NCI-H82 treated with DMSO at 0.1 percent for 48 hours (cell line): ENCODE measurements at regions not wholly inside any gene's neighbourhood (a gene's known extent, or its start where the extent isn't known, plus 50 kb on each side); places are given as distances from the start of the nearest gene placed in this dataset.
"Not testable (repeated sequence)": the region's sequence is repeated elsewhere in the genome, so short reads cannot be mapped to it uniquely, and the experiment has no call there.

Experiments
- DNase-seq: peaks from one replicate; lab custom pipeline; 2025; ENCODE audit not compliant: unreplicated experiment; lab: John Stamatoyannopoulos, UW

DNA sequence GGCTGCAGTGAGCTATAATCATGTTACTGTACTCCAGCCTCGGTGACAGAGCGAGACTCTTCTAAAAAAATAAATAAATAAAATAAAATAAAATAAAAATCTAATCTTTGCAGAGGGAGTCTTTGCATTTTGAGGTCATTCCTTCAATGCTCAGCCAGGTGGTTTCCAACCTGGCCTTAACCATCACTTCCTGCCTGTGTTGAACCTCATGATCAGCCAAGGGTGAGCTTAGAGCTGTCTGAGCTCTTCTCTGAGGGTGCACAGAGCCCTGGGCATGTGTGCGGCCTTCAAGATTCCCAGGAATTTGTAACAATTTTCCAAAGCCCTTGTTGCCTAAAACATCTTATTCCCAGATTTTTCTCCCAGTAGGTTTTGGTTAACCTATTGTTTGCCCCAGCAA, 94.3 kb downstream of the KCNJ12 start:
- DNase-seq: not testable (repeated sequence)

DNA sequence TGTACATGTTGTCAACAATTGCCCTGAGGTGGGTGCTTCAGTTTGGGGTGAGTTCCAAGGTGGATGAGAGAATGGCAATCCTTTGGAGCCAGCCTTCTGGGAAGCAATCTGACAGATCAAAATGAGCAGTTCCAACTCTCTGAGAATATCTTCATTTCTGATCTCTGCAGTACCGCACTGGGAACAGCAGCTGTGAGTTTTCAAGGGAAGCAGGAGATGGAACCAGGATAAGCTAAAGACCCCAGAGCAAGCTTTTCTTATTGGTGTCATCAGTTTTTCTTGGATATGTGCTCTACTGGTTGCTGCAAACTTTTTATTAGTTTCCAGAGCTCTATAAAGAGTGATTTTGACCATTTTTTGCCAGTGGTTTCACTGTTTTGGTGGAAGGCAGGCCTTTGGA, 94.7 kb downstream of the KCNJ12 start:
- DNase-seq: no peak

DNA sequence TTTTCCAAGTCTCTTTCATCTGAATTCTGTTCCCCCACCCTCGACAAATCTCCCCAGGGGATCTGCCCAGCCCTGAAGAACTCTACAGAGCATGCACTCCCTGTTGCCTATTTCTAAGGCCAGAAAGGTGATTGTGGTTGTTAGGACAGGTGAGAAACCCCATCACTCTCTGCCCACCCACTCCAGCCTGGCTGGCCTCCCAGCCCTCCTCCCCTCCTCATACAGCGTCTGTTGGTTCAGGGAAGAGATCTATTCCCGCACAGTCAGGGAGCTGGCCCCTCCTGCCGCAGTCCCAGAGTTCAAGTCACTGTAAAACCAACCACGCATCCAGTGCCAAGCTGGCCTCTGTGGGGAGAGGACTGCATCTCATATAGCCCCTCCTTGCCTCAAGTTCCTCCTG, 98.7 kb downstream of the KCNJ12 start:
- DNase-seq: no peak

DNA sequence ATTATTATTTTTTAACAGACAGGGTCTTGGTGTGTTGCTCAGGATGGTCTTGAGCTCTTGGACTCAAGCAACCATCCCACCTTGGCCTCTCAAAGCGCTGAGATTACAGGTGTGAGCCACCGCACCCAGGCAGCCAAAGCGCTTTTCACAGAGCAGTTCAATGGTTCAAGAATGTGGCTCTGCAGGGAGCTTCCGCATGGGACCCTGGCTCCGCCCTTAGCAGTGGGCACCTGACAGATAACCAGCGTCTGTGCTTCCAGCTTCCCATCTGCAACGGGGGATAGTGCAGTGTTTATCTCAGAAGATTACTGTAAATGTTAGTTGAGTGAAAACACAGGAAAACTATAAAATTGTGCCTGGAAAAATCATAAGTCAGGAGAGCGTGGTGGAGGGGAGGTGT, 99.4 kb downstream of the KCNJ12 start:
- no peak for DNase-seq

DNA sequence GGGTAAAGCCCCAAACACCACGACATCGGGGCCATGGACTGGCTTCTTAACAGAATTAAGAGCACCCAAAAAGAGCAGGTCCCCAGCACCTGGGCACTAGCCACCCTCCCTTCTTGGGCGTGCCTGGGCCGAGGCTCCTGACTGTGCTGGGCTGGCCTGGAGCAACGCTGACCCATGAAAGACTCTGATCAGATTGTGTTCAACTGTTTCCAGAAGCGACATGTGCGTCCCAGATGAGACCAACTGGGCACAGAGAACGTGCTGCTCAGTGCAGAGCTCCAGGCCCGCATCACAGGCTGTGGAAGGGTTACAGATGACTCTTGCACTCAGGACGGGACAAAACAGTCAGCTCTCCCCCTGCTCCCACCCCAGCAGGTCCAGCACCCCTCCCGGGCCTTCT, 100.7 kb downstream of the KCNJ12 start:
- no peak for DNase-seq

DNA sequence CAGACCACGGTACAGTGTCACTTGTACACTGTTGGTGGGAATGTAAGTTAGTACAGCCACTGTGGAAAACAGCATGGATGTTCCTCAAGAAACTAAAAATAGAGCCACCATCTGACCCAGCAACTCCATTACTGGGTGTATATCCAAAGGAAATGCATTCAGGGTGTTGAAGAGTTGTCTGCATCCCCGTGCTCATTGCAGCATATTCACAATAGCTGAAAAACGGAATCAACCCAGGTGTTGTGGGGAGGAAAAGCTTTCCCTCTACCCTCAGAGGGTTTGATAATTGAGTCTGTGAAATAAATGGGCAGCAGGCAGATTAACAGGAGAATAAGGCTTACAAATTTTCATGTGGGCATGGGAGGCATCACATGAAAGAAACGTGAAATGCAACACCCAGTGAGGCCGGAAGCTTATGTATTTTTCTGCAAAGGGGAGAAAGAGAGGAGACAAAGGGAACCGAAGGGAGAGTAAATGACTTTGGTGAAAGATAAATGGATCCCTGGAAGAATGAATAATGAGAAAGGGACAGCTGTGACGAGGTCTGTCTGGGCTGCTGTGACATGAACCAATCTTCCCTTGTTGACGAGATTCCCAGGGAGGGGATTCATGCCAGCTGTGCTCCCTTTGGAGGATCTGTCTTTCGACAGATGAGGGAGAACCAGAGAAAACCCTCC, 106.2 kb downstream of the KCNJ12 start:
- no peak for DNase-seq

DNA sequence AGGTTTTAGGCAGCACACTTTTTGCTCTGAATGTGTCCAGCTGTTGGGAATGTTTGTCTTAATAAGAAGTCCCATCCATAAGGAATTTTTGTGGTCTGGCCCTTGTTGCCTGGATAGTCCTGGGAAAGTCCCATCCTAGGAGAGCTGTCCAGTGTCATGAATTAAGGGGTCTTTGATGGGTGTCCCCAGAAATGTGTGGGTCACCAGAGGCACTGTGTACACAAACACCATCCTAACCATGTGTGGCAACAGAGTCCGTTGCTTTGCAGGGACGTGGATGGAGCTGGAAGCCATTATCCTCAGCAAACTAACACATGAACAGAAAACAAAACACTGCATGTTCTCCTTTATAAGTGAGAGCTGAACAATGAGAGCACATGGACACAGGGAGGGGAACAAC, 111.9 kb downstream of the KCNJ12 start:
- not testable (repeated sequence) for DNase-seq

DNA sequence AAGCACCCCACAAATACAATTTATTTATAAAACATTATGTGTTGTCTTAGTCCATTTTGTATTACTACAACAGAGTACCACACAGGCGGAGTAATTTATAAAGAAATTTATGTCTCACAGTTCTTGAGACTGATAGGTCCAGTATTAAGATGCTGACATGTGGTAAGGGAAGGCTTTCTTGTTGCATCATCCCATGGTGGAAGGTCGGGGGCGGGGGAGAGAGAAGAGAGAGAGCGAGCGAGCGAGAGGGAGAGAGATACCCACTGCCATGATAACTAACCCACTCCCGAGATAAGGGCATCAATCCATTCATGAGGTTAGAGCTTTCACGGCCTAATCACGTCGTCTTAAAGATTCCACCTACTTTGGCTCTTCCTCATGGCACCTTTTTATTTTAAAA, 117.8 kb downstream of the KCNJ12 start:
- no peak for DNase-seq

DNA sequence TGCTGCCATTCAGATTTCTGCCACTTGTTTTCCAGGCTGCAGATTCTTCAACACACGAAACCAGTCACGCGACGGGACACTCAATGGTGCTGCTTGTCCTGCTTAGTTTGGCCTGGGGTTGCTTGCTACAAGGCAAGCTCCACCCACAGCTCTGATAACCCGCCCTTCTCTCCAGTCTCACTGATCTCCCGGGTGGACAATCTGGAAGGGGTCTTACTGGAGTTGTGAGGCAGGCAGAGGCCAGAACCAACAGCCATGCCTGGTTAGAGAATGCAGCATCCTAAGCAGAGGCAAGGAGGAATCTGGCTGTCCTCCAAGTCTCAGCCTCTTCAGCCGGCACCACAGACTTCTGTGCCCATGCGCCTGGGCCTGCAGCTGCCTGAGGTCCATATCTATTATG, 119.1 kb downstream of the KCNJ12 start:
- no peak for DNase-seq

DNA sequence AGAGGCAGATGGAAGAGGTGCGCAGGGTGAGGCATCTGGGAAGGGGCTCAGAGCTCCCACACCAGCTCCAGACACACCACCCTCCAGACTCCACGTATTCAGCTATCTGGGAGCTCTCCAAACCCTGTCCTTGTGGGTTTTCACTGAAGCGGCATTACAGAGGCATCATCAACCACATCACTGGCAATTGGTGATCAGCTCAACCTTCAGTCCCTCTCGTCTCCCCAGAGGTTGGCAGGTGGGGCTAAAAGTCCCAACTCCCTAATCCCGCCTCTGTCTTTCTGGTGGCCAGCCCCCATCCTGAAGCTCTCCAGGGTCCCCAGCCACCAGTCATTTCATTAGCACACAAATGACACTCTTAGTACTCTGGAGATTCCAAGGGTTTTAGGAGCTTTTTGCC, 123.9 kb downstream of the KCNJ12 start:
- no peak for DNase-seq

DNA sequence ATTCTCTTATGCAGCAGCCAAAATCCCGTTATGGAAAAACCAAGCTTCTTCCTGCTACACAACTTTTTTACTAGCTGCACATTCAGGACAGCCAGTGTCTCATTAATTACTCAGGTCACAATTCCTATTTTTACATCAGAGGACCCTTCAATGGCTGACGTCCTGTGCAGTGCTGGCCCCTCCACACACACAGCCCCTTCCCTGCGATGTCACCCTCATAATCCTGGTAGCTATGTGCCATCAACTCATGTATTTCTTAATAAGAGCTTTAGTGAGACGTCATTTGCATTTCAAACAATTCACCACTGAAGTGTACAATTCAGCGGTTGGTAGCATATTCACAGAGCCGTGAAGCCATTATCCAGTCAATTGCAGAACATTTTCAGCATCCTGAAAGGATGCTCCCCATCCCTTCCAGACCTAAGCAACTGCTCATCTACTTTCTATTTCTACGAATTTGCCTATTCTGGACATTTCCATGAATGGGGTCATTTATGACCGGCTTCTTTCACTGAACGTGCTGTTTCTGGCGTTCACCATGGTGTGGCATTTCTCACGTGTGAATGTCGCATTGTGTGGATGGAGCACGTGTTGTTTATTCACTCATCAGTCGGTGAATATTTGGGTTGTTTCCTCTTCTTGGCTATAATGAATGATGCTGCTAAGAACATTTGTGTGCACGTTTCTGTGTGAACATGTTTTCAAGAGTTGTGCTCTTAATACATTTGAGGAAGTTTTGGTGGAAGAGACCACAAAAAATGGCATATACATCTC, 126.0 kb downstream of the KCNJ12 start:
- not testable (repeated sequence) for DNase-seq

DNA sequence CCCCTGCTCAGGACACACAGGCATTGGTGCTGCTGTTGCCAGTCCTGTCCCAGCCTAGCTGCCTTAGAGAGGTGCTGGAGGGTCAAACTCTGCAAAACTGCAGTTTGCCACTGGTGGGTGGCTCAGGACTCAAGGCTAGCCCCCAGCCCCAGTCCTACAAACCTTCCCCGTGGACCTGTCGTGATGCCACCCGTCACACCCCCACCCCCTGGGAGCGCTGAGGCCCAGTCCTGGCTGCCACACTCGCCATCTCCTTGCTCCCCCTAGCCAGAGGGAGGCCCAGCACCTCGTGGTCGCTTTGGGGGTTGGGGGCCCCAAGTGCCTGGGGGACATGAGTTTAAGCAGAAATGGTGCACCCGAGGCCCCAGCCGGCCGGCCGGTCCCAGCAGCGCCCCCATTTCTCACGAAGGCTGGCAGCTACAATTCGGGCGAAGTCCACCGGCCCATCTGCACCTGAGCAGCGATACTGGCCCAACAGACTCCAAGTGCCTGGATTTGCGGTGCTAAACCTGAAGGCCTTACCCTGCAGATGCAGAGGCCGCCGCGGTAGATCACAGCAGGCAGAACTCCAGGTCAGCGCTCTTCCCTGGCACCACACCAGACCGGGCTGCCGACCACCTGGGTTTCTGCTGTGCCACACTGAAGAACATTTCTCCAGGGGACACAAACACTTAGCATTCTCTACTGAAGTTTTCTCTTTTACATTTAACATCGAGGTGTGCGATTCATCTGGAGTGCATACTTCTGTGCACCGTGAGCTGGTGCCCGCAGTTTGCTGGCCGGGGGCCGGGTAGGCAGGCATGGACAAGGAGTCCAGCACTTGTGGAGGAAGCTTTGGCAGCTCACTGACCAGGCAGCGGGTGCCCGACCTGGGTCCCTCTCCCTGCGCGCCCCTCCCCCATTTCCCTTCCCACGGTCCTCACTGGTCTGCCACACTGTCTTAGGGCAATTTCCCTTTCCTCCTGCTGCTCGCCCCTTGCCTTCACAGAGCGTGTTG, 130.0 kb downstream of the KCNJ12 start:
- DNase-seq: no peak

DNA sequence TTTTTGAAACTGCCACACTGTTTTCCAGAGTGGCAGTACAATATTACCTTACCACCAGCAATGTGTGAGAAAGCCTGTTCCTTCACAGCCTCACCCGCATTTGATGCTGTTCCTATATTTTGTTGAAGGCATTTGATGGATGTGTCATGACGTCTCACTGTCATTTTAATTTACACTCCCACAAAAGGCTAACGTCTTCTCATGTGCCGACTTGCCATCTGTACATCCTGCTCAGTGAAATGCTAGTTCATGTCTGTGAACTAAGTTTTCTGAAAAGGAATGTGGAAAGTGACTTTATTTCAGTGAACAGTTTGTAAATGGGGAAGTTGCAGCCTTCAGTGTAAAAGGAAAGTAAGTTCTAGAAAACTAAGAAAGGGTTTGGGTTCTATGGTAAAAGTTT, 131.6 kb downstream of the KCNJ12 start:
- DNase-seq: not testable (repeated sequence)

DNA sequence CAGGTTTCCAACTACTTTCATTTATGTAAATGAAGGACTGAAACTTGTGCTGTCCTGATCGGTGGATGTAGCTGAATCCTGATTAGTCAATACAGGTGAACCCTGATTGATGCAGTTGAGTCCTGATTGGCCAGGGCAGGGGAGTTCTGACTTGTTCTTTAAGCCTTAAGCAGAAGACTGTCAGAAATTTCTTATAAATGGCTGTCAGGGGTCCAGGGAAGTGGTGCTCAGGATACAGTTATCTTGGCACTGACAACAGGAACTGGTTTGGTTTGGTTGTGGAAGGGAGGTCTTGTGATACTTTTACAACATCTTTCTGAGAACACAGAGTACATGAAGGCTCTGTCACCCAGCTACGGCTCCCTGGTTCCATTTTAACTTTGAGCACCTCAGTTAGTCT, 132.1 kb downstream of the KCNJ12 start:
- no peak for DNase-seq

DNA sequence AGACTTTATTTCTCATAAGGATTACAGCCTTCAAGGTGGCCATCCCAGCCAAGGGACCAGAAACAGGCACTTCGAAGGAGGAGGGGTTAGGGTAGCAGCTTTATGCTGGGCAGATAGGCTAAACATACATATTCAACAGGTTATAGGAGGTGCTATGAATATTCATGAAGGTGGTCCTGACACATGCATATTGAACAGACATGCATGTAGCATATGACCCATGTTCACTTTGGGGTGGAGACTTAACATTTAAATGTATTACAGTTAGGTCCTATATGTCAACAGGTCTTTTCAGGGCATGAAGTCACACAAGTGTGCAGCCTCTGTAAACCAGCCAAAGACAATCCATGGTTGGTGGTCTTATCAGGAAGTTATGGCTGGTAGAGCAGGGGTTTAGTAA, 133.2 kb downstream of the KCNJ12 start:
- not testable (repeated sequence) for DNase-seq

DNA sequence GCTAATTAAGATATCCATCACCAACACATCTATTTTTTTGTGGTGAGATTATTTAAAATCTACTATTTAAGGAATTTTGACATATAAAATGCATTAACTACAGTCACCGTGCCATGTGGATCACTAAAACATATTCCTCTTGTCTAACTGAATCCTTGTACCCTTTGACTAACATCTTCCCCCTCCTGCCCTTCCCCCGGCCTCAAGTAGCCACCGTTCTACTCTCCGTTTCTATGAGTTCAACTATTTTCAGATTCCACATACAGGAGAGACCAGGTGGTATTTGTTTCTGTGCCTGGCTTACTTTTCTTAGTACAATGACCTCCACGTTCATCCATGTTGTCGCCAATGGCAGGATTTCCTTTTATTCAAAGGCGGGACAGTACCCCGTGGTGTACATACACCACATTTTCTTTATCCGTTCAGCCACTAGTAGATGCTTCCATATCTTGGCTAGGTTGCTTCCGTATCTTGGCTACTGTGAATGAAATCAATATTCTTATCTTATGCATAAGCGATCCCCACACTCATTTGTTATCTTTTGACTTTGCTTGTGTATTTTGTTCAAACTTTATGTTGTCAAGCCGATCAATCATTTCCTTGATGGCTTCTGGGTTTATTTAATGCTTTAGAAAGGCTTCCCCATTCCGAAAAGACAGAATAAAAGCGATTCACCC, 134.7 kb downstream of the KCNJ12 start:
- DNase-seq: no peak

DNA sequence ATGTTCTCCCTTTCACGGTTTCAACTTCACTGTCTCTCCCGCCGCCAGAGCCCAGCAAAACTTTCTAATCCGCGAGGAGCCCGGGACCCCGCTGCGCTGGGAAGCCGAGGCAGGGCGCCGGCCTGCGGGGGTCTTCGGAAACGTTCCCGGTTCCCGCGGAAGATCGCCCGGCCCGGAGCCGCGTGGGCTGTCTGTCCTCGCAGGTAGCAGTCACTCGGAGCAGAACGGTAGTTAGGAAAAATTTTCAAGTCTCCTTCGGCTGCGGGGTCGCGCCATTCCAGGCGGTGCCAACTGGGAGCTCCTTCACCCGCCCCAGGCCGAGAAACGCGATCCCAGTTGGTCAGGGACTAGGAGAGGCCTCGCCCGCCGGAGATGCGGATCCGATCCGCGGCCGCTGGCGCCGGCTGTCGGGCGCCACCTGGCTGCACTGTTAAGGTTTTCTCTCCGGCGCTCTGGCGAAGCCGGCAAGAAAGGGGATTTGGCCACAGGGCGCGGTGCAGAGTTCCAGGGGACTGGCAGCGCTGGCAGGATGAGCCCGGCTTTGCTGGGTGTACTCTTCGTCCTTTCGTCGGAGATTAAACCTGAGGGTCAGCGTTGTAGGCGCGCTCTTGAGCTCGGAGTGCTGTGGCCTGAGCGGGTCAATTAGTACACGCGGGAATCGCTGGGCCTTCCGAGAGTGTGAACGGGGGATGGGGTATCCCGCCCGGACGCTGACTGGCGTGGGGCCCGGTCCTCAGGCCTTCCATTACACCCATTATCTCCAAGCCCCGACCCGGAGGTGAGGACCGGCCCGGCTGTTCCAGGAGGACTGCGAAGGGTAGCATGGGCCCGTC, 135.4 kb downstream of the KCNJ12 start:
- peak; percentile 67 for DNase-seq

DNA sequence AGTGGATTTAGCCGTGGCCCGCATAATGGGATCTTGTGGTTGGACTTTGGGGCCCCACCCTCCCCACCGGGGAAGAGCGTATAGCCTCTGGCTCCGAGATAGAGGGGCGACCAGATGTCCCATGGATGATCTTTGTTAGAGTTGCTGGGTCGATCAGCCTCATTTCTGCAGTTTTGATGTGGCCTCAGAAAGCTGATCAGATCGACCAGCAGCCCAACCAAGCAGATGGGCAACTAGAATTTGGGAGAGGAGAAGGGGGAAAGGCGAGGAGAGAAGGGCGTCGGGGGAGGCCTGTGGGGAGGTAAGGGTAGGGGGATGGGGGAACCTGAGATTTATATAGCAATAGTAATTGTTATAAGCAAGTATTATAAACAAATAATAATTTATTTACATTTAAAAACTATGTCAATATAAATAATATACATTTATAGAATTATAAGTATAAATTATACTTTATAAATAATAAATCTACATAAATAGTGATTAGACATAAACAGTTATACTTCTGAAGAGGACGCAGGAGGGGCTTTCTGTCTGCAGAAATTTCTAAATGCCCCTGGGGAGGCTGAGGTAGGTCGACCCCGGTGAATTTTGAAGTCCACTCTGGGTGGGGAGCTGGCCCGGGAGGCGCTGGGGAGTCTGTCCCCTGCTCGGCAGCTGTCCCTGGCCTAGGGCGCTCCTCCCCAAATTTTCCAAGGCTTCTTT, 136.3 kb downstream of the KCNJ12 start:
- no peak for DNase-seq

DNA sequence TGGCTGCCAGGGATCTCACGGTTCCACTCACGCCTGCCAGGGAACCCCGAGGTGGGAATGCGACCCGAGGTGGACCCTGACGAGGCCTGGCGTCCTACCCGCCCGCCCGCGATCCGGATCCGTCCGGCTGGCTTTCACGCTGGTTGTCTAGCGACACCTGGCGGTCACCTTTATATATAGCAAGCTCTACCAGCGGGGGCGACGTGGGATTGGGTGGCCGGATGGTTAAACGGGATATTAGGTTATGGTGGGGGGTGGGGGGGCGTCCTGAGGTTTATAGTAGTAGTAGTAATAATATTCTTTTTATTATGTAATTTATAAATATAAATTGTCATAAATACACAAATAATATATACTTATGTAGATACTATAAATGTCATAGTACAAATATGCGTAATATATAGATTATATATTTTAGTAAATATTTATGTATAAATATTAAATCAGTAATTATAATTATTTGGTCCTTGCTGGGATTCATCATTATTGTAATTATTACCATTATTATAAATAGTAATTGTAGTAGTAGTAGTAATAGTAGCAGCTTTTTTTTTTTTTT, 136.9 kb downstream of the KCNJ12 start:
- DNase-seq: peak; percentile 68
